ACHN (cell line): ENCODE measurements at regions not wholly inside any gene's neighbourhood (a gene's known extent, or its start where the extent isn't known, plus 50 kb on each side); places are given as distances from the start of the nearest gene placed in this dataset.
"Not testable (repeated sequence)": the region's sequence is repeated elsewhere in the genome, so short reads cannot be mapped to it uniquely, and the experiment has no call there.

Experiments
- DNase-seq: peaks from one replicate; pipeline ENCODE4 v3.0.0-alpha.2; 2015
- in situ Hi-C: cut with HindIII; loops from 2 replicates; pipeline ENCODE4 v1.10.0; 2017; ENCODE audit warnings: low sequenced_read_pairs, low pct_ligation_motif_present, low pct_unique_long_range_greater_than_20kb

DNA sequence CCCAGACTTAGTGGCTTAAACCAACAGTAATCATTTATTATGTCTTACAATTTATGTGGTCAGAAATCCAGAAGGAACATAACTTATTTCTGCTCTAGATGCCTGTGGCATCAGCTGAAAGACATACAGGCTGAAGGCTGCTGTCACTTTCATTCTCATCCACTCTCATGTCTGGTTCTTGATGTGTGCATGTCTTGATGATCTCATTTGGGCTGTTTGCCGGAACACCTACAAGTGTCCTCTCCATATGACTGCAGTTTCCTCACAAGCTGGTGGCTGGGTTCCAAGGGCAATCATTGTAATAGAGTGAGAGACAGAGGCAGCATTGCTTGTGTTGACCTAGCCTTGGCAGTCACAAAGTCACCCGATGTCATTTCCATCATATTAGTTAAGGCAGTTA, 1375.9 kb upstream of the RAG2 start:
- DNase-seq, result no peak
- in situ Hi-C loops, result no loop called here

DNA sequence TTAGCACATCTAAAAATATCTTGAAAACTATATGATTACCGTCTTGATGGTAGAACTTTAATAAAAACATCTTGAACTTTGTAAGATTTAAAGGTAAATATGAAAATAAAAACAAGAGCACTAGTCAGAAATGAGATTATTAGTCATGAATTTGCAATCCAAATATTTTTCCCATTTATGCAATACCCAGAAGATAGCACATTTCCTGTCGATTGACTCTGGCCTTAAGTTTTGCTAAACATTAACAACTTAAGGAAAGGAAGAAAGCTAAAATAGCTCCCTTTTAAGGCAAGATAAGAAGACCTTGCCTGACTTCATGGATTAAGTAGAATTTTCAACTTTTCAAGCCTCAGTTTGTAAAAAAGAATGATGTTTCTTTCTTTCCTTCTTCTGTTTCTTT, 1374.7 kb upstream of the RAG2 start:
- no peak for DNase-seq
- in situ Hi-C loops, result no loop called here

DNA sequence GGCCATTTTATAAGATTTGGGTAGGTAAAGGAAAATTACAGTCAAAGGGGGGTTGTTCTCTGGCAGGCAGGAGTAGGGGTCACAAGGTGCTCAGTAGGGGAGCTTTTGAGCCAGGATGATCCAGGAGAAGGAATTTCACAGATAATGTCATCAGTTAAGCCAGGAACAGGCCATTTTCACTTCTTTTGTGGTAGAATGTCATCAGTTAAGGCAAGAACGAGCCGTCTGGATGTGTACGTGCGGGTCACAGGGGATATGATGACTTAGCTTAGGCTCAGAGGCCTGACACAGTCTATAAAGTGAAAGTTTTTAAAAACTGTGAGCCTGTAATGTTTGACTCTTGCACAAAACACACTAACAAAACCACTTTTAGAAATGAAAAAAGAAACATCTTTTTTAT, 1371.3 kb upstream of the RAG2 start:
- DNase-seq, in situ Hi-C loops: not testable (repeated sequence)

DNA sequence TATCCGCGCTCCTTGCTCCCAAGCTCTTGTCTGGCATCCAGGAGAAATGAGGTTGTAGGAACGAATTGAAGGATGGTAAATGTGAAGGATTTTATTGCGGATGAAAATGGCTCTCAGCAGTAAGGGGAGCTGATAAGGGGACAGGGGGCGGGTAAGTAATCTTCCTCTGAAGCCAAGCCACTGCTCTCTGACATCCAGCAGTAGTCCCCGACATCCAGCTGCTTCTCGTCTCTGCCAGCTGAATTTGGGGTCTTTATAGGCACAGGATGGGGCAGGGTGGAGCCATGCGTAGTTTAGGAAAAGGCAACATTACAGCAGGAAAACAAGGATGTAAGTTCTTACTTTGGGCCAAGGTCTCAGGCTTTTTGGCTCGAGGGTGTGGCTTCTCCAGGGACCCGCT, 1370.1 kb upstream of the RAG2 start:
- DNase-seq, result no peak
- in situ Hi-C loops, result no loop called here

DNA sequence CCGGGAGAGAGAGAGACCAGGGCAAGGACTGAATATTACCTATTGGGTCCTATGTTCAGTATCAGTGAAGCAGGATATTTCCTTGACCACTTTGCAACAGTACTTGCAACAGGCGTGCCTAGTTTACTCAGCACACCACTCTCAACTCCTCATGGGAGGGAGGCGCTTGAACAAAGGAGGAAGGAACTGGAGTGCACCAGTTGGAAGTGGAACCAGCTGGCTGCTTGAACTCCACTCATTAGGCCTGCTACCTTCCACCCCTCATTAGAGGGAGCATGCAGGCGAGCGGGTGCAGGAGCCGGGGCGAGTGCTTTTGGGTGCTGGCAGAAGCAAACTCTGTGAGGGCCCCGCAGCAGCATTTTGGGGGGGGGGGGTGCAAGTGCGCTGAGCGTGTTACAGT, 1369.6 kb upstream of the RAG2 start:
- no peak for DNase-seq
- in situ Hi-C loops, result no loop called here

DNA sequence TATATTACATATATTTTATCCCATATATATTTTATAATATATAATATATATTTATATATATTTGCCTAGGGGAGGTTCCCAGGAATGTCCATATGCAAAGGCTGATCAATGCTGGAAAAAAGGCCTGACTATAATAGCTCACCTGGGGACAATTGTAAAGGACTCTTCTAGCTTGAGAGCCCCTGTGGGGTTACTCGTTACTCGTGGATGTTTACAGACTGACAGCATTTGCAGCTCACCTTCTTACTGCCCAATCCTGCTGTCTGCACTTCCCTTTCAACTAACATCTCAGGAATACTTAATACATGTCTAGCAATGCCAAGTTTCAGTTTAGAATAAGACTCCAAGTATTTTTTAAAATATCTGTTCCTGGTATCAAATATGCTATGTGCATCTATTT, 1365.4 kb upstream of the RAG2 start:
- in situ Hi-C loops, result no loop called here
- DNase-seq, result no peak

DNA sequence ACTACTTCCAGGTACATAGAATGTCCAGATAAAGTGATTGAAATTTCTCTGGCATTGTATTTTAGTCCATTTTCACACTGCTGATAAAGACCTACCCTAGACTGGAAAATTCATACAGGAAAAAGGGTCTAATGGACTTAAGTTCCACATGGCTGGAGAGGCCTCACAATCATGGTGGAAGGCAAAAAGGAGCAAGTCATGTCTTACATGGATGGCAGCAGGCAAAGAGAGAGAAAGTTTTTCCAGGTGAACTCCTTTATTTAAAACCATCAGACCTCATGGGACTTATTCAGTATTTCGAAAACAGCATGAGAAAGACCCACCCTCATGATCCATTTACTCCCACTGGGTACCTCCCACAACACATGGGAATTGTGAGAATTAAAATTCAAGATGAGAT, 1359.7 kb upstream of the RAG2 start:
- DNase-seq, result no peak
- in situ Hi-C loops, result no loop called here

DNA sequence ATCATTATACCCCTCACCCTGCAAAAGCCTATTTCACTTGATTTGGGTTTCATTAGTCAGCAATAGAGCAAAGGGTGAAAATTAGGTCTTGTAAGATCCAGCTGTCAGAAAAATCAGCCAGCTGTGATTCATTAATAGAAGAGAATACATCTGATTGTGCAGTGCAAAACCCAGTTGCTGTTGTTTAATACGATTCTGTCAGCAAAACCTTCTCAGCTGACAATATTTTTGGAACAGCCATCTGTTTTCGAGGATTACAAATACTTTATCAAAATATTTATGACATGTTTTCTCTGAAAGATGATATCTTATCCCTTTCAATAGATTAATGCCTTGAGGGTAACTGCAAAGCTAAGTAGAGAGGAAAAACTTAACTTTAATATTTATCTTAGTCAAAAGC, 1354.0 kb upstream of the RAG2 start:
- DNase-seq, result no peak
- in situ Hi-C loops, result no loop called here

DNA sequence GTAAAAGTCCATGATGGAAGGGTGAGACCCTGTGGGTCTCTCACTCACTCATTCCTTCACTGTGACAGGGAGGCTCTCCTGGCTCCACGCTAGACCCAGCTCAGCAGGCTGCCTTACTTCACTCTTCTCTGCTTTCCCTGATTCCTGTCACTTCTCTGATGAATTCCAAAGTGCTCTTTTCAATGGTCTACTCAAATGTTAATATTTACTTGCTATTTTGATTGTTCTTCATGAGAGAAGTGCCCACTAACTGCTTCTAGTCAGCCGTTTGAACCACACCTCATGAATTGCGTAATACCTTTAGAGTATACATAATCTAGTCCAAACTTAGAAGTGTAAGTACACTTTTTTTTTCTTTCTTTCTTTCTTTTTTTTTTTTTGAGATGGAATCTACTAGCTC, 1350.2 kb upstream of the RAG2 start:
- in situ Hi-C loops, result no loop called here

DNA sequence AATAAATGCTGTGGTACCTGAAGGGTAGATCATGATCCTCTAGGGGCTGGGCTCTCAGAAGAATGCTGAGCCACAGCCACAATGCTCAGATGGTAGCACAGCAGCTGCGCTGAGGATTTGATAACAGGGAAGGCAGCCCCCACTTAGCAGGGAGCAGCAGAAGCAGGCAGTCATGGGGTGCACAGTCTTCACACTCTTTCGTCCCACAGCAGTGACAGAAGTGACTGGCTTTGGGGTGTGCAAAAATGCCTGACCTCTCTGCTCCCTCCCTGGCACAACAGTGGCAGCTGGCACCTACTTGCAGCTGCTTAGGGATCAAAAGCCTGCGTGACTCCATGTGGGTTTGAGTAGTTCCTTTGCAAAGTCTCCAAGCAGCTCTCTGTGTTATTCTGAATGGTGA, 1349.8 kb upstream of the RAG2 start:
- in situ Hi-C loops, result no loop called here
- no peak for DNase-seq

More for the DNA sequence above, 1350.2 kb upstream of the RAG2 start:
- DNase-seq, result no peak

DNA sequence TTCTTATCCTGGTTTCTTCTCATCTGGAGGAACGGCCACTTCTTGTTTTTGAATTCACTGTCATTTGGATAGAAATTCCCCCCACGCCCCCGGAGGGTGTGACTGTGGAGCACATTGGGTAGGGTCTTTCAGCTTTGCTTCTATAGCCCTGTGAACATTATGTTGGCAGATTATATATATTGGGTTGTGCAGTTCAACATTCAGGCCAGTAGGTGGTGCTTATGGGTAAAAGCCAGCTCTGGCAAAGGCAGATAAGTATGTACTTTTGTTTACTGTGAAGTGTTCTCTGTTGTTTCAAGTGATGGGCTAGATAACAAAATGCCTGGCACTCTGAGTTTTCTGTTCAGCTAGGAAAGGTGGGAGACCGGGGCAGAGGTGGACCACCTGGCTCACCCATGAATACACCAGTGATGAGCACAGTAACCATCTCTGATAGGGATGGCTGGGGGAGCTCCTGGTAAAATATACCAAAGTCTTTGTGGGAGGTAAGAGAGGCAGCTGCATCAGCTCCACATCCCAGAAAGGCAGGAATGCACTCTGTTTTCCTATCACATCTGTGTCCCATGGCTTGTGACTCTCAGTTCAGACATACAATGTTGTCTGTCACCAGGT, 1348.2 kb upstream of the RAG2 start:
- in situ Hi-C loops, result no loop called here
- peak; percentile 47 for DNase-seq

DNA sequence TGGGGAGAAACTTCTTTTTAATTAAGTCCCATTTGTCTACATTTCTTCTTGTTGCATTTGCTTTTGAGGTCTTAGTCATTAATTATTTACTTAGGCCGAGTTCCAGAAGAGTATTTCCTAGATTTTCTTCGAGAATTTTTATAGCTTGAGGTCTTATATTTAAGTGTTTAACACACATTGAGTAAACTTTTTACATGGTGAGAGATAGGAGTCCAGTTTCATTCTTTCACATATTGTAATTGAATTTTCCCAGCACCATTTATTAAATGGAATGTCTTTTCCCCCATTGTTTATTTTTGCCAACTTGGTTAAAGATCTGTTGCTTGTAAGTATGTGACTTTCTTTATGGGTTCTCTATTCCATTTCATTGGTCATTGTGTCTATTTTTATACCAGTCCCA, 1344.0 kb upstream of the RAG2 start:
- in situ Hi-C loops, result no loop called here
- no peak for DNase-seq

DNA sequence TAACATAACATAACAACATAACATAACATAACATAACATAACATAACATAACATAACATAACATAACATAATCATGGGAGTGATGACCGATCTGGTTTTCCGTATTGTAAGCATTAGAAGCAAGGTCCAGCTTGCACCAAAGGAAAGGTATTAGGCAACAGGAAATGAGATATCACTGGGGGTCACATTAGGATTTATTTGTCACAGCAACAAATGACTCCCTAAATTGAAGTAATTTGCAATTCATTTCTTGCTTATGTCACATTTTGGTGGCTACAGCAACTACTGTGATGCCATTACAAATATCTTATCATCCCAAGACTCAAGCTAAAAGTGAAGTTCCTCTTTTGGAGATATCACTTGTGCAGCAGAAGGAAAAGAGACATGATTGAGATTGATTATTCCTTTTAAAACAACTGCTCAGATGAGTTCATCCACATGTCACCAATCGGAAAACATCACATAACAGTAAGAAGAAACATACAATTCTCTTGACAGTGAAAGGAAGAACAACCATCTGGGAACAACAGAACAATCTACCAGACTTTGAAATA, 1331.1 kb upstream of the RAG2 start:
- in situ Hi-C loops, result no loop called here
- no peak for DNase-seq

DNA sequence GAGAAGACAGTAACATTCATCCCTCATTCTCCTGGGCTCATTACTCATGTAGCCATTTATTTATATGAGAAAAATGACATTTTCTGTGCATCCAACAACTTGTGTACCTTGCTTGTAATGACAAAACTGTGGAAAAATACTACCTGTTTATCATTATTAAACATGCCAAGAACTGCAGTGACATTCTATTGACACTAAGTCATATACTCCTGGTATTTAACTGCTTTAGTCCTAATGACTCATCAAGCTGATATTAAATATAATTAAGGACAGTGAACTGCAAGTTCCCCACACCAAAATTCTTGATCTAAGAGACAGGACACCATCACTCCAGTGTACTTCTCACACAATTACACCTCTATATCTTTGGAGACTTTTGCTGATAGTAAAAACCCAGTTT, 1328.7 kb upstream of the RAG2 start:
- DNase-seq, result no peak
- in situ Hi-C loops, result no loop called here

DNA sequence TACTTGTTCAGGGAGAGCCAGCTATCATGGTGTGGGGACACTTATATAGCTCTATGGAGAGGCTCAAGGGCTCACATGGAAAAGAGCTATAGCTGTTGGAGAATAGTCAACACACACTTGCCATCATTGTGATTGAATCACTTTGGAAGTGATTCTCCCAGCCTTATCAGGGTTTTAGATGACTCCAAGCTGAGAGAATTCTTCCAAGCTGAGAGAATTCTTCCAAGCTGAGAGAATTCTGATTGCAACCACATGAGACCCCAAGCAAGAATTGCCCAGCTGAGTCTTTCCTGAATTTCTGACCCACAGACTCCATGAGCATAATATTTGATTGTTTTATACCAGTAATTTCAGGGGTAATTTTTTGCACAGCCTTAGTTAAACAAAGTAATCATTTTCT, 1318.3 kb upstream of the RAG2 start:
- in situ Hi-C loops, result no loop called here
- DNase-seq, result no peak

DNA sequence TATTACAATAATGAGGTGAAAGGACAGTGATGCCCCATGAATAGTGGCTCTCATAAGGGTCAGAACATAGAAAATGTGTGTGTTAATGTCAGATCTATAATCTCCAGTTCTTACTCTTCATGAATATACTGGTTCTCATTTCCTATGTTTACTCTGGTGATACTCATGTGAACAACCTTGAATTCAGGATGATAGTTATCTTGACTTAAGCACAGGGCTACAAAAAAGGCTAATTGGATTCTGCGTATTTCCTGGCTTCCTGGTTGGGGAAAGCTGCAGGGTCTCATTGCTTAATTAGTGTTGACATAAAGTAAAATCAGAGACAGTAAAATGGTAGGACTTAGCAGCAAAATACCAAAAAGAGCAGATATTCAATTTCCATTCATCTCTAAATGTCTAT, 1316.8 kb upstream of the RAG2 start:
- in situ Hi-C loops, result no loop called here
- no peak for DNase-seq

DNA sequence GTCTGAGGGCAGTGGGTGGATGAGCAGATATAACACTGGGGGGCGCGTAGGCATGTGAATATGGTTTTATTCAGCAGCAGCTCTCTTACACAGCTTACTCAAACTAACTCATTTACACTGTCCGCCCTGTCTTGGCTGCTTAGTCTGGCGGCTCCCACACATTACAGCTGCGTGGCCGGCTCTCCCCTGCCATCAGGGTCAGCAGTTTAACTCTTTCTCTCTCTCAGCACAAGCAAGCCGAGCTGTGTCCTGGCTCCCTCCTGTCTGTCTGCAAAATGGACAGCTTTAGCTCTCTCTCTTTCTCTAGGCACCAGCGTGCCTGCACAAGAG, 1310.1 kb upstream of the RAG2 start:
- no peak for DNase-seq
- in situ Hi-C loops, result no loop called here

DNA sequence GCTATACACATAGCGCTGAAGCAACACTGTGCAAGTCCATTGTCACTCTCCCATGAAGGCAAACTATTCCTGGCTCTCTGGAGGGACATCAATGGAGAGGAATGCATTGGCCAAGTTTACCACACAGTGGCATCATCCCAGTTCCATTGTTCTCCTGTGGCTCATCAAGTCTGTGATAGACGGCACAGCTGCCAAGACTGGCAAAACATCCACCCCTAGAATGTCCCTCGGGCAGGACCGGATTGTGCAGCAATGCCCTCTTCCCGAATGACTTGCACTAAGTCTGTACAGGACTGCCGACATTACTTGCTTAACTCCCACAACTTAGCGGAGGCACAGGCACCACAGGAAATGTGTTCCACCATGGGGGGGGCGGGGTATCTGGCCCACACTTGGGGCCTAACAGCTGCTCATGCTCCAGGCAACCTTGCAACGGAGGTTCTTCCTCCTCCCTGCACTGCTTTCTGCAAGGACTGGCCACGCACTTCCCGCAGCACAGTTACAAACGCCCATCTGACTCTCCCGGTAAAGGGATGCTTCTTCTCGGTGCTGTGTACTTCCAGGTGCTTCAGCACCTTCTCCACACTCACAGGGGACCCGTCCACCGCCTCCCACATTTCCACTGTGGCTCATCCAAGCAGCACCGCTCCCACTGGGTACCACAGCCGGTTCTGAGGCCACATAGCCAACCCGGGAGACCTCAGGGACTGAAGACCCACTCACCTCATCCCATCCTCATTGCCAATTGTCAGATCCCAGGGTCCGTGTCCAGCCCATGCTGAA, 1309.6 kb upstream of the RAG2 start:
- no peak for DNase-seq
- in situ Hi-C loops, result no loop called here

DNA sequence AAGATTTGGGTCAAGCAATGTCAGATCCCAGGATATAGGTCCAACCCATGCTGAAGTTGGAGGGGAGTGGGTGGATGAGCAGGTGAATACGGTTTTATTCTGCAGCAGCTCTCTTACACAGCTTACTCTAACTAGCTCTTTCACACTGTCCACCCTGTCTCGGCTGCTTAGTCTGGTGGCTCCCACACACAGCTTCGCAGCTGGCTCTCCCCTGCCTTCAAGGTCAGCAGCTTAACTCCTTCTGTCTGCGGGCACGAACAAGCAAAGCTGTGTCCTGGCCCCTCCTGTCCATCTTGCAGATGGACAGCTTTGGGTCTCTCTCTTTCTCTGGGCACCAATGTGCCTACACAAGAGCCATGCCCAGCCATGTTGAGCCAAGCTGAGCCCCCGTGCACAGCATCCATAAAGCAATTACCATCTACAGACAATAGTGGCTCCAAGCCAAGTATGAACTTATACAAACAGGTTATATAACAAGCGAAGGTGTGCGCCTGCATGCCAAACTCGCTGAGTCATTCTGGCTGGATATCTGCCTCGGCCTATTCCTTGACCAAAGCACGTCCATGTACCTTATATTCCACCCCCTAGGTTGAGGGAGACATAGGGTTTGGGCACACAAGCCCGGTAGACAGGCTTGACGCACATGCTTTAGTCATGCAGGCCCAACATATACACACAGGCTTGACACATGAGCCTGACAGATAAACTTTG, 1307.8 kb upstream of the RAG2 start:
- DNase-seq, result no peak
- in situ Hi-C loops, result no loop called here

DNA sequence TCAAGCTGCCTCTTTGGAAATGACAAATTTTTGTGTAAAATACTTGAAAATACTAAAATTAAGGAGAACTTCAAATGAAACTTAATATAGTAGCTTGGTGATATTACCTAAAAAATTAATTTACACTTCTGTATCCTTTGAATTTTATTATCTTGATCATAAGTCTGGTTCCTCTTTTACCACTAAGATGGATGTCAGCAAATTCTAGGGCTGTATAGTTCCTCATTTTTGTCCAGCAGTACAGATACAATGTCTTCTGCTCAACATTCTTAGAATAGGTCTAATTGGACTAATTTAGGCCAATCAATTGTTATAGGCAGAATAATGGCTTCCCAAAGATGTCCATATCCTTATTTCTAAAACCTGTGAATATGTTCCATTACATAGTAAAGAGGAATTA, 1298.0 kb upstream of the RAG2 start:
- no peak for DNase-seq
- in situ Hi-C loops, result no loop called here
